ENCODE measurements at regions not wholly inside any gene's neighbourhood (a gene's known extent, or its start where the extent isn't known, plus 50 kb on each side); places are given as distances from the start of the nearest gene placed in this dataset.

DNA sequence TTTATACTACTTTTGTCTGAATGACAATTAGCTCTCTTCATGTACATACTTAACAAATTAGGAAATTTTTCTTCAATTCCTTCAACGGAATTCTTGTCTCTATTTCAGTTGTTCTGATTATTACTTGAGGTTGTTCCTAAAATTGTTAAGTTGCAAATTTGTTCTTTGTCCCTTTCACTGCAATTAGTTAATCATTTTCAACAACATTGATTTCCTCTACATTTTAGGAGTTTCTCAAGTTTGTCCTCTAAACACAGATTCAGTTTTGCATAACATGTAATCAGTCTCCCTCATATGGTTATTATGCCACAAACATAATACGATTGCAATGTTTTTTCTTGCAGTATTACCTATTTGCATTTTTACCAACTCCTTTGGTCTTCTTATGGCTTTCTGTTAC lies 283.5 kb downstream of the SV2B start:
- TF ChIP-seq, protein P1, sequence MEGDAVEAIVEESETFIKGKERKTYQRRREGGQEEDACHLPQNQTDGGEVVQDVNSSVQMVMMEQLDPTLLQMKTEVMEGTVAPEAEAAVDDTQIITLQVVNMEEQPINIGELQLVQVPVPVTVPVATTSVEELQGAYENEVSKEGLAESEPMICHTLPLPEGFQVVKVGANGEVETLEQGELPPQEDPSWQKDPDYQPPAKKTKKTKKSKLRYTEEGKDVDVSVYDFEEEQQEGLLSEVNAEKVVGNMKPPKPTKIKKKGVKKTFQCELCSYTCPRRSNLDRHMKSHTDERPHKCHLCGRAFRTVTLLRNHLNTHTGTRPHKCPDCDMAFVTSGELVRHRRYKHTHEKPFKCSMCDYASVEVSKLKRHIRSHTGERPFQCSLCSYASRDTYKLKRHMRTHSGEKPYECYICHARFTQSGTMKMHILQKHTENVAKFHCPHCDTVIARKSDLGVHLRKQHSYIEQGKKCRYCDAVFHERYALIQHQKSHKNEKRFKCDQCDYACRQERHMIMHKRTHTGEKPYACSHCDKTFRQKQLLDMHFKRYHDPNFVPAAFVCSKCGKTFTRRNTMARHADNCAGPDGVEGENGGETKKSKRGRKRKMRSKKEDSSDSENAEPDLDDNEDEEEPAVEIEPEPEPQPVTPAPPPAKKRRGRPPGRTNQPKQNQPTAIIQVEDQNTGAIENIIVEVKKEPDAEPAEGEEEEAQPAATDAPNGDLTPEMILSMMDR (IDR thresholded peaks at IDR 0.05; ENCODE audit: low read depth, low read length, missing input control) = no peak
- TF ChIP-seq YY1 (IDR thresholded peaks at IDR 0.05) = peak; percentile 51
- TF ChIP-seq, protein P2, sequence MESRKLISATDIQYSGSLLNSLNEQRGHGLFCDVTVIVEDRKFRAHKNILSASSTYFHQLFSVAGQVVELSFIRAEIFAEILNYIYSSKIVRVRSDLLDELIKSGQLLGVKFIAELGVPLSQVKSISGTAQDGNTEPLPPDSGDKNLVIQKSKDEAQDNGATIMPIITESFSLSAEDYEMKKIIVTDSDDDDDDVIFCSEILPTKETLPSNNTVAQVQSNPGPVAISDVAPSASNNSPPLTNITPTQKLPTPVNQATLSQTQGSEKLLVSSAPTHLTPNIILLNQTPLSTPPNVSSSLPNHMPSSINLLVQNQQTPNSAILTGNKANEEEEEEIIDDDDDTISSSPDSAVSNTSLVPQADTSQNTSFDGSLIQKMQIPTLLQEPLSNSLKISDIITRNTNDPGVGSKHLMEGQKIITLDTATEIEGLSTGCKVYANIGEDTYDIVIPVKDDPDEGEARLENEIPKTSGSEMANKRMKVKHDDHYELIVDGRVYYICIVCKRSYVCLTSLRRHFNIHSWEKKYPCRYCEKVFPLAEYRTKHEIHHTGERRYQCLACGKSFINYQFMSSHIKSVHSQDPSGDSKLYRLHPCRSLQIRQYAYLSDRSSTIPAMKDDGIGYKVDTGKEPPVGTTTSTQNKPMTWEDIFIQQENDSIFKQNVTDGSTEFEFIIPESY (IDR thresholded peaks at IDR 0.05) = no peak
- TF ChIP-seq, protein P3, sequence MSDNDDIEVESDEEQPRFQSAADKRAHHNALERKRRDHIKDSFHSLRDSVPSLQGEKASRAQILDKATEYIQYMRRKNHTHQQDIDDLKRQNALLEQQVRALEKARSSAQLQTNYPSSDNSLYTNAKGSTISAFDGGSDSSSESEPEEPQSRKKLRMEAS (IDR thresholded peaks at IDR 0.05) = no peak
- peak in 1 of 2 donors; percentile 29 for TF ChIP-seq JUND (IDR thresholded peaks at IDR 0.05)
- no peak for TF ChIP-seq TAF1 (conservative IDR thresholded peaks at IDR 0.05)
- peak; percentile 10 to 24 for TF ChIP-seq RAD21 (IDR thresholded peaks at IDR 0.05)
- TF ChIP-seq, protein P4, sequence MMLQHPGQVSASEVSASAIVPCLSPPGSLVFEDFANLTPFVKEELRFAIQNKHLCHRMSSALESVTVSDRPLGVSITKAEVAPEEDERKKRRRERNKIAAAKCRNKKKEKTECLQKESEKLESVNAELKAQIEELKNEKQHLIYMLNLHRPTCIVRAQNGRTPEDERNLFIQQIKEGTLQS (IDR thresholded peaks at IDR 0.05) = no peak
- no peak for TF ChIP-seq GABPA (IDR thresholded peaks at IDR 0.05 in 1 of 2, conservative IDR thresholded peaks at IDR 0.05 in 1 of 2)
- TF ChIP-seq, protein P5, sequence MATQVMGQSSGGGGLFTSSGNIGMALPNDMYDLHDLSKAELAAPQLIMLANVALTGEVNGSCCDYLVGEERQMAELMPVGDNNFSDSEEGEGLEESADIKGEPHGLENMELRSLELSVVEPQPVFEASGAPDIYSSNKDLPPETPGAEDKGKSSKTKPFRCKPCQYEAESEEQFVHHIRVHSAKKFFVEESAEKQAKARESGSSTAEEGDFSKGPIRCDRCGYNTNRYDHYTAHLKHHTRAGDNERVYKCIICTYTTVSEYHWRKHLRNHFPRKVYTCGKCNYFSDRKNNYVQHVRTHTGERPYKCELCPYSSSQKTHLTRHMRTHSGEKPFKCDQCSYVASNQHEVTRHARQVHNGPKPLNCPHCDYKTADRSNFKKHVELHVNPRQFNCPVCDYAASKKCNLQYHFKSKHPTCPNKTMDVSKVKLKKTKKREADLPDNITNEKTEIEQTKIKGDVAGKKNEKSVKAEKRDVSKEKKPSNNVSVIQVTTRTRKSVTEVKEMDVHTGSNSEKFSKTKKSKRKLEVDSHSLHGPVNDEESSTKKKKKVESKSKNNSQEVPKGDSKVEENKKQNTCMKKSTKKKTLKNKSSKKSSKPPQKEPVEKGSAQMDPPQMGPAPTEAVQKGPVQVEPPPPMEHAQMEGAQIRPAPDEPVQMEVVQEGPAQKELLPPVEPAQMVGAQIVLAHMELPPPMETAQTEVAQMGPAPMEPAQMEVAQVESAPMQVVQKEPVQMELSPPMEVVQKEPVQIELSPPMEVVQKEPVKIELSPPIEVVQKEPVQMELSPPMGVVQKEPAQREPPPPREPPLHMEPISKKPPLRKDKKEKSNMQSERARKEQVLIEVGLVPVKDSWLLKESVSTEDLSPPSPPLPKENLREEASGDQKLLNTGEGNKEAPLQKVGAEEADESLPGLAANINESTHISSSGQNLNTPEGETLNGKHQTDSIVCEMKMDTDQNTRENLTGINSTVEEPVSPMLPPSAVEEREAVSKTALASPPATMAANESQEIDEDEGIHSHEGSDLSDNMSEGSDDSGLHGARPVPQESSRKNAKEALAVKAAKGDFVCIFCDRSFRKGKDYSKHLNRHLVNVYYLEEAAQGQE (IDR thresholded peaks at IDR 0.05) = no peak
